GM19372 (cell line): ENCODE measurements at regions not wholly inside any gene's neighbourhood (a gene's known extent, or its start where the extent isn't known, plus 50 kb on each side); places are given as distances from the start of the nearest gene placed in this dataset.
A peak's percentile ranks its signal among the peaks of the same experiment; 100 is the strongest.

Experiments
- ATAC-seq: cut with Tn5 transposase; IDR thresholded peaks from one replicate; pipeline ENCODE4 v1.9.1; 2021; ENCODE audit warnings: mild to moderate bottlenecking, low read depth, moderate library complexity; ENCODE audit not compliant: unreplicated experiment

- no peak for ATAC-seq
Observed at GRCh38 chr2:213202011-213202410, 50.6 kb upstream of the IKZF2 start.

- no peak for ATAC-seq
Observed at GRCh38 chr2:213205944-213206343, 54.5 kb upstream of the IKZF2 start.

- no peak for ATAC-seq
Observed at GRCh38 chr2:213213186-213213585, 61.8 kb upstream of the IKZF2 start.

- no peak for ATAC-seq
Observed at GRCh38 chr2:213214209-213214608, 62.8 kb upstream of the IKZF2 start.

GRCh38 chr2:213216461-213216860 lies 65.0 kb upstream of the IKZF2 start:
- no peak for ATAC-seq

- ATAC-seq, result no peak
Observed at GRCh38 chr2:213219816-213220215, 64.4 kb upstream of the SPAG16 start.

GRCh38 chr2:213220967-213221603 lies 63.2 kb upstream of the SPAG16 start:
- ATAC-seq, result no peak

- no peak for ATAC-seq
Observed at GRCh38 chr2:213221957-213222356, 62.3 kb upstream of the SPAG16 start.

GRCh38 chr2:213224366-213224765 lies 59.9 kb upstream of the SPAG16 start:
- ATAC-seq, result no peak

GRCh38 chr2:213225866-213226265 lies 58.4 kb upstream of the SPAG16 start:
- ATAC-seq, result no peak

GRCh38 chr2:213227458-213227857 lies 56.8 kb upstream of the SPAG16 start:
- peak; percentile 95 for ATAC-seq

GRCh38 chr2:213228638-213229037 lies 55.6 kb upstream of the SPAG16 start:
- ATAC-seq, result no peak

- no peak for ATAC-seq
Observed at GRCh38 chr2:213229814-213230213, 54.5 kb upstream of the SPAG16 start.

- ATAC-seq, result no peak
Observed at GRCh38 chr2:213231966-213232365, 52.3 kb upstream of the SPAG16 start.

GRCh38 chr2:213232649-213233437 lies 51.4 kb upstream of the SPAG16 start:
- ATAC-seq, result peak; percentile 90

GRCh38 chr2:213233438-213234330 lies 50.6 kb upstream of the SPAG16 start:
- no peak for ATAC-seq
